OCI-LY7 (cell line): ENCODE measurements at regions not wholly inside any gene's neighbourhood (a gene's known extent, or its start where the extent isn't known, plus 50 kb on each side); places are given as distances from the start of the nearest gene placed in this dataset.

Experiments used
- BruUV-seq: library from RNA; stranded (reverse); fragments of 400-500 nt; replicated peaks from 2 replicates; lab custom pipeline; 2021; lab: Mats Ljungman, UMichigan
- CTCF ChIA-PET: fragments of 300-600 bp; sonication (Branson Sonifier 250); formaldehyde crosslinking; loops from one replicate; lab custom pipeline; 2022; ENCODE audit warnings: antibody characterized with exemption; ENCODE audit not compliant: unreplicated experiment; lab: Charles Lee
- POLR2A ChIA-PET: fragments of 300-600 bp; sonication (Branson Sonifier 250); formaldehyde crosslinking; loops from one replicate; lab custom pipeline; 2022; ENCODE audit warnings: antibody characterized with exemption; lab: Charles Lee
- DNase-seq: peaks from one replicate; pipeline ENCODE4 v3.0.0-alpha.2; 2015; ENCODE audit warnings: low spot score
- H2AFZ ChIP-seq: fragments of 200-600 bp; sonication (generic), shearing (Covaris generic); 2 replicates; pipeline ENCODE4 v1.6.1; 2014; ENCODE audit warnings: mild to moderate bottlenecking, antibody characterized with exemption, low read length, moderate library complexity
- H3K27ac ChIP-seq: fragments of 200-600 bp; sonication (generic); 2 replicates; pipeline ENCODE4 v1.5.1; 2014; ENCODE audit warnings: mixed run types, low read depth, mild to moderate bottlenecking, moderate library complexity, low read length, inconsistent platforms; ENCODE audit not compliant: poor library complexity, severe bottlenecking
- H3K36me3 ChIP-seq: fragments of 200-600 bp; sonication (generic); 2 replicates; pipeline ENCODE4 v1.6.1; 2014; ENCODE audit warnings: mild to moderate bottlenecking, antibody characterized with exemption, low read length, moderate library complexity, mixed read lengths; ENCODE audit not compliant: insufficient read depth
- H3K4me1 ChIP-seq: fragments of 200-600 bp; sonication (generic); 2 replicates; pipeline ENCODE4 v1.5.1; 2014; ENCODE audit warnings: mild to moderate bottlenecking, low read length; ENCODE audit not compliant: insufficient read depth, poor library complexity, severe bottlenecking
- H3K4me2 ChIP-seq: fragments of 200-600 bp; sonication (generic); 2 replicates; pipeline ENCODE4 v1.6.1; 2014; ENCODE audit warnings: mild to moderate bottlenecking, low read length
- H3K4me3 ChIP-seq: fragments of 200-600 bp; sonication (generic); 2 replicates; pipeline ENCODE4 v1.5.1; 2014; ENCODE audit warnings: mild to moderate bottlenecking, low read depth, low read length; ENCODE audit not compliant: poor library complexity, severe bottlenecking
- H3K79me2 ChIP-seq: fragments of 200-600 bp; sonication (generic); 2 replicates; pipeline ENCODE4 v1.6.1; 2016; ENCODE audit warnings: low read depth, mild to moderate bottlenecking, low read length, moderate library complexity, mixed read lengths; ENCODE audit not compliant: insufficient read depth
- H3K9me2 ChIP-seq: fragments of 200-600 bp; sonication (generic); 2 replicates; pipeline ENCODE4 v1.6.1; 2016; ENCODE audit warnings: mild to moderate bottlenecking, low read length, mixed read lengths; ENCODE audit not compliant: insufficient read depth
- H3K9me3 ChIP-seq: fragments of 200-600 bp; sonication (generic); 2 replicates; pipeline ENCODE4 v1.6.1; 2014; ENCODE audit warnings: mild to moderate bottlenecking, mixed run types, low read length, mixed read lengths
- H4K20me1 ChIP-seq: fragments of 200-600 bp; sonication (generic); 2 replicates; pipeline ENCODE4 v1.6.1; 2014; ENCODE audit warnings: mild to moderate bottlenecking, antibody characterized with exemption, low read length, moderate library complexity, mixed read lengths; ENCODE audit not compliant: insufficient read depth
- EZH2phosphoT487 ChIP-seq: fragments of 200-600 bp; sonication (generic); IDR thresholded peaks from 2 replicates; pipeline ENCODE4 v1.6.1; 2018; ENCODE audit warnings: low read depth, borderline replicate concordance, mild to moderate bottlenecking, mixed run types, antibody characterized with exemption, low read length, moderate library complexity, mixed read lengths
- intact Hi-C: fragments of 100-400 bp; cut with micrococcal nuclease; formaldehyde crosslinking; loops from one replicate; pipeline ENCODE4 v1.10.0; 2022; ENCODE audit not compliant: unreplicated experiment
- TF ChIP-seq, protein P1 (sequence below): fragments of 200-600 bp; sonication (generic); conservative IDR thresholded peaks from 2 replicates; pipeline ENCODE4 v1.5.1; 2014; ENCODE audit warnings: mild to moderate bottlenecking, antibody characterized with exemption, low read length, moderate library complexity, mixed read lengths

DNA sequence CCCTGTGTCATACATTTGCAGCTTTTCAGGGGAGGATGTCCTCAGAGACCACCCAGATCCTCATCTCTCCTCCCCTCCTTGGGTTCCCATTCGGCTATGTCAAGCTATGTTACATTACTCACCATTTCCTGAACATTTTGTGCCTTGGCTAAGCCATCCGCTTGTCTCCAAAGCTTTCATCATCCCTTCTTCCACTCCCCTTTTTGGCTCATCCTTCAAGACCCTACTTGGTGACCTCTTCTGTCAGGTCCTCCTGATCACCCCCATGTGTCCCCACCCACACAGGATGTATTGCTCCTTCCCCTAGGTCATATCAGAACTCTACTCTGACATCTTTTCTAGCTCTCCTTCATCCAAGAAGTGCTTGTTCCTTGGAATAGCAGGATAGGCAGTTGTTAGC is 81.8 kb downstream of the BOD1 start:
- DNase-seq = no peak
- BruUV-seq = no TSS peak
- H3K36me3 ChIP-seq = no peaks in the 10 kb centered on the region
- no peak overlapping the region for H2AFZ ChIP-seq
- TF ChIP-seq, protein P1, sequence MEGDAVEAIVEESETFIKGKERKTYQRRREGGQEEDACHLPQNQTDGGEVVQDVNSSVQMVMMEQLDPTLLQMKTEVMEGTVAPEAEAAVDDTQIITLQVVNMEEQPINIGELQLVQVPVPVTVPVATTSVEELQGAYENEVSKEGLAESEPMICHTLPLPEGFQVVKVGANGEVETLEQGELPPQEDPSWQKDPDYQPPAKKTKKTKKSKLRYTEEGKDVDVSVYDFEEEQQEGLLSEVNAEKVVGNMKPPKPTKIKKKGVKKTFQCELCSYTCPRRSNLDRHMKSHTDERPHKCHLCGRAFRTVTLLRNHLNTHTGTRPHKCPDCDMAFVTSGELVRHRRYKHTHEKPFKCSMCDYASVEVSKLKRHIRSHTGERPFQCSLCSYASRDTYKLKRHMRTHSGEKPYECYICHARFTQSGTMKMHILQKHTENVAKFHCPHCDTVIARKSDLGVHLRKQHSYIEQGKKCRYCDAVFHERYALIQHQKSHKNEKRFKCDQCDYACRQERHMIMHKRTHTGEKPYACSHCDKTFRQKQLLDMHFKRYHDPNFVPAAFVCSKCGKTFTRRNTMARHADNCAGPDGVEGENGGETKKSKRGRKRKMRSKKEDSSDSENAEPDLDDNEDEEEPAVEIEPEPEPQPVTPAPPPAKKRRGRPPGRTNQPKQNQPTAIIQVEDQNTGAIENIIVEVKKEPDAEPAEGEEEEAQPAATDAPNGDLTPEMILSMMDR = no peak
- no peak for TF ChIP-seq EZH2phosphoT487
- intact Hi-C loops = no loop called here
- no peaks in the 10 kb centered on the region for H4K20me1 ChIP-seq
- H3K4me3 ChIP-seq = no peak overlapping the region
- no peak overlapping the region for H3K27ac ChIP-seq
- no peaks in the 10 kb centered on the region for H3K9me2 ChIP-seq
- H3K4me2 ChIP-seq = no peak overlapping the region
- H3K4me1 ChIP-seq = no peaks in the 10 kb centered on the region
- POLR2A ChIA-PET = interaction anchor here (0.8 to 1.7 kb wide), 2 partner anchors 13 to 69 kb away, joined by 3 to 4 read pairs; no protein-coding TSS in a partner anchor
- H3K9me3 ChIP-seq = no peaks in the 10 kb centered on the region
- H3K79me2 ChIP-seq = no peaks in the 10 kb centered on the region
- CTCF ChIA-PET = no interaction called here

DNA sequence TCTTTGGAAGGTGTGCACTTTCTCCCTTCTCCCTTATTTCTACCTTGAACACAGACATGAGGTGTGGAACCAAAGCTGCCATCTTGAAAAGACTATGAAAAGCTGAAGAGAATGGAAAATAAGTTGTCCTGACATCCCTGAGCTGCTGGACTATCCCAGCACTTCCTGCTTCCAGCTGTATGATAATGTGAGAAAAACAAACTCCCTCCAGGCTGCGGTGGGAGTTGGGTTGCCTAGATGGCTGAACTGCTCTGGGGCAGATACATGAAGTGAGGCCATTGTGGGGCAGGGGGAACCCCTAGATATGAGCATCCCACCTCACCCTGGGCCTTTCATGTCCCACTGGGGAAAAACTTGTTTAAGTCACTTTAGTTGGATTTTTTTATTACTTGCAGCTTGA is 82.4 kb downstream of the BOD1 start:
- ChIA-PET POLR2A (interaction anchor here (0.8 to 1.7 kb wide), 2 partner anchors 14 to 69 kb away, joined by 3 to 4 read pairs; no protein-coding TSS in a partner anchor), CTCF (no interaction called here)
- no peaks in the 10 kb centered on the region for H4K20me1 ChIP-seq
- DNase-seq = no peak
- H3K79me2 ChIP-seq = no peaks in the 10 kb centered on the region
- no peak overlapping the region for H3K27ac ChIP-seq
- no peak overlapping the region for H3K4me2 ChIP-seq
- H3K9me3 ChIP-seq = no peaks in the 10 kb centered on the region
- no peaks in the 10 kb centered on the region for H3K4me1 ChIP-seq
- H3K9me2 ChIP-seq = no peaks in the 10 kb centered on the region
- H3K4me3 ChIP-seq = no peak overlapping the region
- TF ChIP-seq EZH2phosphoT487 = no peak
- BruUV-seq = no TSS peak
- H2AFZ ChIP-seq = no peak overlapping the region
- intact Hi-C loops = no loop called here
- H3K36me3 ChIP-seq = no peaks in the 10 kb centered on the region

DNA sequence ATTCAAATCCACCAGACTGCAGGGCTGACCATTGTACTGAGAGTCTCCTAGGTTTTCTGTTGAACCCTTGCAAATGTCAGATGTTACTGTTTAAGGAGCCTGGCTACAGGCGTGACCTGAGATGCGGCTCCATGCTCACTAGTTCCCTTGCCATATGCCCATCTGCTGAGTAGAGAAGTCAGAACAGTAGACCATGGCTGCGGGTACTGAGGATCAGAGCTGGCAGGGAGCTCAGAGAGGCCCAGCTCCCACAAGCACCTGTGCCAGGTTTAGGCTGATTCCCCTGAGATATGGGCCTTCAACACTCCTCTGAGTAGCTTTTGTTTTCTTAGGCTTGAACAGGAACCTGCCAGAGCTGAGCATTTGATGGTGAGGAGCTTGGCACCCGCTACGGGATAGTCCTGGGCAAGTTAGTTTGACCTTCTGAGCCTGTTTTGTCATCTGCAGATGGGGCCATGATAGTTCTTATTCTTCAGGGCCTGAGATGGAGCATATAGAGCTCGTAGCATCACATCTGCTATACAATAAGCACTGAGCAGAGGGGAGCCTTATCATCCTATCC is 83.7 kb downstream of the BOD1 start:
- no peaks in the 10 kb centered on the region for H3K9me2 ChIP-seq

More for the DNA sequence above, 83.7 kb downstream of the BOD1 start:
- BruUV-seq = no TSS peak
- Histone ChIP-seq H3K27ac (no peak overlapping the region), H3K4me1 (no peaks in the 10 kb centered on the region), H3K4me3 (no peak overlapping the region), H3K36me3 (no peaks in the 10 kb centered on the region), H3K79me2 (no peaks in the 10 kb centered on the region), H2AFZ (no peak overlapping the region), H3K9me3 (no peaks in the 10 kb centered on the region), H3K4me2 (no peak overlapping the region), H4K20me1 (no peaks in the 10 kb centered on the region)
- CTCF ChIA-PET = interaction anchor here (1.1 kb wide), 1 partner anchor 71 kb away, joined by 3 read pairs; no protein-coding TSS in a partner anchor
- TF ChIP-seq, protein P1 = no peak
- no peak for TF ChIP-seq EZH2phosphoT487
- intact Hi-C loops = no loop called here
- POLR2A ChIA-PET = interaction anchor here (1.7 kb wide), 1 partner anchor 15 kb away, joined by 3 read pairs; no protein-coding TSS in a partner anchor
- DNase-seq = no peak
